ENCODE measurements at regions not wholly inside any gene's neighbourhood (a gene's known extent, or its start where the extent isn't known, plus 50 kb on each side); places are given as distances from the start of the nearest gene placed in this dataset.
A peak's percentile ranks its signal among the peaks of the same experiment; 100 is the strongest.

- no peaks in the 10 kb centered on the region for H3K4me1 ChIP-seq (ENCODE audit: insufficient read depth, low read length)
- no peak overlapping the region for H3K4me2 ChIP-seq (ENCODE audit: insufficient read depth, low read length)
- no peaks in the 10 kb centered on the region for H3K36me3 ChIP-seq (ENCODE audit: insufficient read depth, low read length)
- no peak overlapping the region for H2AFZ ChIP-seq (ENCODE audit: low read length)
- H3K4me3 ChIP-seq (ENCODE audit: insufficient read depth, low read length) = no peak overlapping the region
- no peaks in the 10 kb centered on the region for H3K27me3 ChIP-seq (ENCODE audit: insufficient read depth, low read length)
- H3K9me3 ChIP-seq (ENCODE audit: low read depth, low read length) = no peaks in the 10 kb centered on the region
- no peak overlapping the region for H3K27ac ChIP-seq (ENCODE audit: low read depth, low read length)
- DNase-seq (ENCODE audit: insufficient read length, low spot score, missing footprints) = no peak
- no peaks in the 10 kb centered on the region for H3K79me2 ChIP-seq (ENCODE audit: insufficient read depth, low read length)
- H4K20me1 ChIP-seq (ENCODE audit: insufficient read depth, low read length) = no peaks in the 10 kb centered on the region
- TF ChIP-seq, protein P1, sequence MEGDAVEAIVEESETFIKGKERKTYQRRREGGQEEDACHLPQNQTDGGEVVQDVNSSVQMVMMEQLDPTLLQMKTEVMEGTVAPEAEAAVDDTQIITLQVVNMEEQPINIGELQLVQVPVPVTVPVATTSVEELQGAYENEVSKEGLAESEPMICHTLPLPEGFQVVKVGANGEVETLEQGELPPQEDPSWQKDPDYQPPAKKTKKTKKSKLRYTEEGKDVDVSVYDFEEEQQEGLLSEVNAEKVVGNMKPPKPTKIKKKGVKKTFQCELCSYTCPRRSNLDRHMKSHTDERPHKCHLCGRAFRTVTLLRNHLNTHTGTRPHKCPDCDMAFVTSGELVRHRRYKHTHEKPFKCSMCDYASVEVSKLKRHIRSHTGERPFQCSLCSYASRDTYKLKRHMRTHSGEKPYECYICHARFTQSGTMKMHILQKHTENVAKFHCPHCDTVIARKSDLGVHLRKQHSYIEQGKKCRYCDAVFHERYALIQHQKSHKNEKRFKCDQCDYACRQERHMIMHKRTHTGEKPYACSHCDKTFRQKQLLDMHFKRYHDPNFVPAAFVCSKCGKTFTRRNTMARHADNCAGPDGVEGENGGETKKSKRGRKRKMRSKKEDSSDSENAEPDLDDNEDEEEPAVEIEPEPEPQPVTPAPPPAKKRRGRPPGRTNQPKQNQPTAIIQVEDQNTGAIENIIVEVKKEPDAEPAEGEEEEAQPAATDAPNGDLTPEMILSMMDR (IDR thresholded peaks at IDR 0.05; ENCODE audit: extremely low read depth, low read depth, low read length) = no peak
These were observed 91.1 kb upstream of the ARRDC3 start for GRCh38 chr5:91474201-91474600.

- Histone ChIP-seq H3K79me2 (ENCODE audit: insufficient read depth, low read length) (no peaks in the 10 kb centered on the region), H3K36me3 (ENCODE audit: insufficient read depth, low read length) (no peaks in the 10 kb centered on the region), H3K4me2 (ENCODE audit: insufficient read depth, low read length) (no peak overlapping the region), H2AFZ (ENCODE audit: low read length) (no peak overlapping the region), H3K27me3 (ENCODE audit: insufficient read depth, low read length) (no peaks in the 10 kb centered on the region), H3K4me3 (ENCODE audit: insufficient read depth, low read length) (no peak overlapping the region), H3K27ac (ENCODE audit: low read depth, low read length) (no peak overlapping the region), H3K9me3 (ENCODE audit: low read depth, low read length) (no peaks in the 10 kb centered on the region), H4K20me1 (ENCODE audit: insufficient read depth, low read length) (no peaks in the 10 kb centered on the region), H3K4me1 (ENCODE audit: insufficient read depth, low read length) (no peaks in the 10 kb centered on the region)
- TF ChIP-seq, protein P1 (IDR thresholded peaks at IDR 0.05; ENCODE audit: extremely low read depth, low read depth, low read length) = no peak
- DNase-seq (ENCODE audit: insufficient read length, low spot score, missing footprints) = peak; percentile 2
These were observed 89.5 kb upstream of the ARRDC3 start for GRCh38 chr5:91472631-91473030.

DNA sequence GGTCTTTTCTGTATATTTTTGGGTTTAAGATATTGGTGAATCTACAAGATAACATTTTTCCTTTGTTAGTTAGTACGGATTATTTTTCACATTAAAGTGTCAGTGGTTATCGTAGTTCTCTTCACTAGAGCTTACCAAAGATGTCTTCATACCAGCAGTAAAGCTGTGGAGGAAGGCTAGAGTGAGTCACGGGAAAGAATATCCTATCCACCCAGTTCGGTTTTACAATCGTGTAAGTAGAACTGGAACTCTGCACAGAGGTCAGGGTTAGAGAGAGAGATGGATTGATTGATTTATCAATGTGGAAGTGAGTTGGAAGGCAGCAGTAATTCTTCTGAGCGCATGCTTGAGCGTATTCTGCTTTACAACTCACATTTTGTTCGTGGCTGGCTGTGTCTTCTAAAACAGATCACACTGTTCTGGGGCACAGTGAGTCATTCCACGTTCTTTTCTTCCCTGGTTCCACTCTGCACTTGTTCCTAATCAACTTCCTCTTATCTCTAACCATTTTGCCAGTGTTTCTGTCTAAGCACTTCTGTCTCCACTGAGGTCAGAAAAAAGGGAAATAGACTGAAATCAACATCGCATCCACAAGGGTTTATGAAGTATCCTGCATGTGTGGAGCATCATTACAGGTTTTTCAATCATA, 86.5 kb upstream of the ARRDC3 start:
- TF ChIP-seq, protein P1 (IDR thresholded peaks at IDR 0.05; ENCODE audit: extremely low read depth, low read depth, low read length) = no peak
- H3K79me2 ChIP-seq (ENCODE audit: insufficient read depth, low read length) = no peaks in the 10 kb centered on the region
- no peaks in the 10 kb centered on the region for H3K27me3 ChIP-seq (ENCODE audit: insufficient read depth, low read length)
- no peaks in the 10 kb centered on the region for H4K20me1 ChIP-seq (ENCODE audit: insufficient read depth, low read length)
- no peak overlapping the region for H3K4me3 ChIP-seq (ENCODE audit: insufficient read depth, low read length)
- no peak overlapping the region for H3K4me2 ChIP-seq (ENCODE audit: insufficient read depth, low read length)
- DNase-seq (ENCODE audit: insufficient read length, low spot score, missing footprints) = no peak
- H3K36me3 ChIP-seq (ENCODE audit: insufficient read depth, low read length) = no peaks in the 10 kb centered on the region
- H2AFZ ChIP-seq (ENCODE audit: low read length) = no peak overlapping the region
- H3K9me3 ChIP-seq (ENCODE audit: low read depth, low read length) = no peaks in the 10 kb centered on the region
- no peaks in the 10 kb centered on the region for H3K4me1 ChIP-seq (ENCODE audit: insufficient read depth, low read length)
- no peak overlapping the region for H3K27ac ChIP-seq (ENCODE audit: low read depth, low read length)

- Histone ChIP-seq H3K27ac (ENCODE audit: low read depth, low read length) (no peak overlapping the region), H3K4me1 (ENCODE audit: insufficient read depth, low read length) (no peaks in the 10 kb centered on the region), H3K4me3 (ENCODE audit: insufficient read depth, low read length) (no peak overlapping the region), H3K4me2 (ENCODE audit: insufficient read depth, low read length) (no peak overlapping the region), H3K79me2 (ENCODE audit: insufficient read depth, low read length) (no peaks in the 10 kb centered on the region), H3K36me3 (ENCODE audit: insufficient read depth, low read length) (no peaks in the 10 kb centered on the region), H3K9me3 (ENCODE audit: low read depth, low read length) (no peaks in the 10 kb centered on the region), H3K27me3 (ENCODE audit: insufficient read depth, low read length) (no peaks in the 10 kb centered on the region), H2AFZ (ENCODE audit: low read length) (no peak overlapping the region), H4K20me1 (ENCODE audit: insufficient read depth, low read length) (no peaks in the 10 kb centered on the region)
- DNase-seq (ENCODE audit: insufficient read length, low spot score, missing footprints) = peak; percentile 51
- TF ChIP-seq, protein P1 (IDR thresholded peaks at IDR 0.05; ENCODE audit: extremely low read depth, low read depth, low read length) = no peak
These were observed 85.7 kb upstream of the ARRDC3 start for GRCh38 chr5:91468651-91469422.
